ENCODE measurements at regions not wholly inside any gene's neighbourhood (a gene's known extent, or its start where the extent isn't known, plus 50 kb on each side); places are given as distances from the start of the nearest gene placed in this dataset.
"Not testable (repeated sequence)": the region's sequence is repeated elsewhere in the genome, so short reads cannot be mapped to it uniquely, and the experiment has no call there.

GRCh38 chr9:65454034-65454433 is 169.0 kb upstream of the FOXD4L5 start:
- not testable (repeated sequence) for DNase-seq (ENCODE audit: low read depth)

DNA sequence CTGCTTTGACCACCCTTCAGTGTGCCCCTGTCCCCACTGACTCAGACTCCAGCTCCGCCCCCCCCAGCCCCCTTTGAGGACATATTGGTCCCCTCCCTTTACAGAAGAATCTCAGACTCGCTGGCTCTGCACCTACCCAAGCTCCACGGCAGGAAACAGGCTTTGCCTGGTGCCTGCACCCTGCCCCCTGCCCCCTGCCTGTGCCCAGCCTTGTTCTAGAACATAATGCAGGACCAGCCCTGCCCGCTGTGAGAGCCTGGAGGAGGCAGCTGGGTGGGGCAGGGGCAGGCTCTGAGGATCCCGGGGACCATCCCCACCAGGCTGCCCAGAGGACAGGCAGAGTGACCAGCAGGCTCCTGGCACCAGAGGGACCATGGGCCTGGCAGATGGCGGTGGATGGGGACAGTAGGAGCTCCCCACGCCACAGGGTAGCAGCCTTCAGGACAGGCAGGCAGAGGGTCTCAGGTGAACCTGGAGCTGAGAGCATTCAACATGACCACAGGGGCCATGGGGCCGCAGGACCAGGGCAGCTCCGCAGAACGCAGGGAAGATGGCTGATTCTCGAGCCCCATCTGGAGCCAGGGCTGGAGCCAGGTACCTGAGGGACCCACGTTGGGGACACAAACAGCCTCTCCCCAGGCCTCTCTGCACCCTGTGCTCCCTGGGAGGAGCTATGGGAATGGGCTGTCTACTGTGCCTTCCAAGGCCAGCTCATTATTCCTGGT is 165.0 kb upstream of the FOXD4L5 start:
- DNase-seq (ENCODE audit: low read depth): not testable (repeated sequence)

- DNase-seq (ENCODE audit: low read depth): no peak
Measured at GRCh38 chr9:65449423-65449822, 164.4 kb upstream of the FOXD4L5 start.

- not testable (repeated sequence) for DNase-seq (ENCODE audit: low read depth)
Measured at GRCh38 chr9:65447146-65447545, 162.1 kb upstream of the FOXD4L5 start.

GRCh38 chr9:65445991-65446390 is 161.0 kb upstream of the FOXD4L5 start:
- DNase-seq (ENCODE audit: low read depth): not testable (repeated sequence)

GRCh38 chr9:65444943-65445342 is 159.9 kb upstream of the FOXD4L5 start:
- no peak for DNase-seq (ENCODE audit: low read depth)

DNA sequence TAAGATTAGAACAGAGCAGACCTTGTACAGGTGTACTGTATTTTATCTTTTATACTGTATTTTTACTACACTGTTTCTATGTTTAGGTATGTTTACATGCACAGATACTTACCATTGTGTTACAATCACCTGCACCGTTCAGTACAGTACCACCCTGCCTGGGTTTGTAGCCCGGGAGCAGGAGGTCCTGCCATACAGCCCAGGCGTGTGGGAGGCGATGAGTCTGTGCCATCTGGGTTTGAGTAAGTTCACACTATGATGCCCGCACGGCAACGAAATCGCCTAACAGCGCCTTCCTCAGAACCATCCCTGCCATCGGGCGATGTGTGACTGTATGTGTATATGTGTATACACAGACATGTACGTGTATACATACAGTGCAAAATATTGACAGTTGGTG is 157.1 kb upstream of the FOXD4L5 start:
- not testable (repeated sequence) for DNase-seq (ENCODE audit: low read depth)

DNA sequence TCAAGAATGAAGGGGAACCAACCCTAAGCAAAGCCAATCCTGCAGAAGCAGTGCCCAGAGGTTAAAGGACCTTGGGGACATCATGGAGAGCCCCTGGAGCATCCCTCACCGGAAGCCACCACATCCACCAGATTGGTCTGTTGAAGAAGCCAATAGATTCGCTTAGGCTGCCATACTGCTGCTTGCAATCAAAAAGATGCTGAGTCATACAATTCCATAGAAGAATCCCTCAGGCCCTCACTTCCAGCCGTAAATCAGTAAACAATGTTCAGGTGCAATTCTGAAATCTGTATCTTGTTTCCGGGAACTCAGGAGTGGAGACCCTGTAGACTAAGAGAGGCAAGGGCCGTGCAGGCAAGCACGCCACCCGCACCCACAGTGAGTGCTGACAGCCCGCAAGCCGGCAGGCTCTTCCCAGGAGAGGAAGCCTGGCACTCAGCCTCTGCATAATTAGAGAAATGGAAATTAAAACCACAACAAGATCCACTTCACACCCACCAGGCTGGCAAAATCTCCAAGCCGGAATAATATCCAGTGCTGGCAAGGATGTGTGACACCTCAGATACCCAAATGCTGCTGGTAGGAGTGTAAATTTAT is 156.4 kb upstream of the FOXD4L5 start:
- not testable (repeated sequence) for DNase-seq (ENCODE audit: low read depth)

DNA sequence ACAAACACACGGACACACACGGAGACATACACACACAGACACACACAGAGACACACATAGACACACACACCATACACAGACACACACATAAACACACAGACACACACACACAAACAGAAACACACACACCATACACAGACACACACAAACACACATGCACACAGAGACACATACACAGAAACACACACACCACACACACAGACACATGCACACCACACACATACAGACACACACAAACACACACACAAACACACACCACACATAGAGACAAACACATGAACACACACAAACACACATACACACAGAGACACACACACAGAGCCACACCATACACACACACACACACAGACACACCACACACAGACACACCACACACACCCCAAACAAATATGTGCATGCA is 152.7 kb upstream of the FOXD4L5 start:
- no peak for DNase-seq (ENCODE audit: low read depth)

DNA sequence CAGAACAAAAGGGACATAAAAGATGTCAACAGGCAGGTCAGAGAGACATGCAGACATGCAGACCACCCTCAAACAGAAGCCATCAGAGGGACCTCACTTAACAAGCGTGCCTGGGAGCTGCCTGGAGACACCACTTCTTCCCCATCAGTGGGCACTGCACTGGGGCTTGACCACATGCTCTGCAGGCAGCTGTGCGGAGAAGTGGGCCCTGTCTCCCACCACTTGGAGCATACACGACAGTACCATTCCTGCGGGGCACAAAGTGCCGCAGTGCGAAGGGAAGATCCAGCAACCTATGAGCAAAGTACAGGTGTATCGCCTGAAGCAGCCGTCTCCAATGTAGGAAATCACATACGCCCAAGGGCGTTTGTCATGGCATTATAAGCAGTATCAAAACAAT is 150.5 kb upstream of the FOXD4L5 start:
- no peak for DNase-seq (ENCODE audit: low read depth)

DNA sequence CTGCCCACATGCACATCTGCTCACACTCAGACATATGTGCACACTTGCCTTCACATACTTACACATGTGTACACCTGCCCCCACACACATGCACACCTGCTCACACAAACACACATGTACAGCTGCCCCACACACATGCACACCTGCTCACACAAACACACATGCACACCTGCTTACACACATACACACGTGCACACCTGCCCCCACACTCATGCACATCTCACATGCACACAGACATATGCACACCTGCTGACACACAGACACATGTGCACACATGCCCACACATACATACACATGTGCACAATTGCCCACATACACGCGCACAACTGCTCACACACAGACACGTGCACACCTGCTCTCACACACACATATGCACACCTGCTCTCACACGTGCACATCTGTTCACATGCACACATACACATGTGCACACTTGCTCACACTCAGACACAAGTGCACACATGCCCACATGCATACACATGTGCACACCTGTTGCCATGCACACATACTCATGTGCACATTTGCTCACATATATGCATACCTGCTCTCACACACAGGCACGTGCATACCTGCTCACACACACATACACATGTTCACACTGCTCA is 147.8 kb upstream of the FOXD4L5 start:
- no peak for DNase-seq (ENCODE audit: low read depth)

DNA sequence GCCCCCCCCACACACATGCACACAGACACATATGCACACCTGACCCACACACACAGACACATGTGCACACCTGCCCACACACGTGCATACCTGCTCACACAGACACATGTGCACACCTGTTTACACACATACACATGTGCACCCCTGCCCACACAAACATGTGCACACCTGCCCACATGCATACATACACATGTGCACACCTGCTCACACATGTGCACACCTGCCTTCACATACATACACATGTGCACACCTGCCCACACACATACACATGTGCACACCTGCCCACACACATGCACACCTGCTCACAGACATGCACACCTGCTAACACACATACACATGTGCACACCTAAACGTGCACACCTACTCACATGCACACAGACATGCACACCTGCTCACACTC is 147.0 kb upstream of the FOXD4L5 start:
- no peak for DNase-seq (ENCODE audit: low read depth)

DNA sequence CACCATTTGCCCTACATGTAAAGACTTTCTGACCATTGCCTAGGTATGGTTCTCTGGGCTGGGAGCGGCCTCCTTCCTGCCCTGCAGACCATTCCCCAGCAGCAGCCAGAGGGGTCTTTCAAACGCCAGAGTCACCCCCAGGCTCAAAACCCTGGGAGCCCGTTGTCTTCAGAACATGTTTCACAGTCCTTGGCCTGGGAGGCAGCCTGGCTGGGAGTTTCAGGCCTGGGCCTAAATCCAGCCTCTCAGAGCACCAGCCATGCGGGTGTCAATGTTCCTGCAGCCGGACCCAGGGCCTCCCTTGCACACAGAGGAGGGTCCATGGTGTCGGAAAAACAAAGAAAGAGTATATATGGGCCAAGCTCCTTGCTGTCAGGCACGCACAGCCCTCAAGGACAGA is 145.2 kb upstream of the FOXD4L5 start:
- DNase-seq (ENCODE audit: low read depth): no peak

DNA sequence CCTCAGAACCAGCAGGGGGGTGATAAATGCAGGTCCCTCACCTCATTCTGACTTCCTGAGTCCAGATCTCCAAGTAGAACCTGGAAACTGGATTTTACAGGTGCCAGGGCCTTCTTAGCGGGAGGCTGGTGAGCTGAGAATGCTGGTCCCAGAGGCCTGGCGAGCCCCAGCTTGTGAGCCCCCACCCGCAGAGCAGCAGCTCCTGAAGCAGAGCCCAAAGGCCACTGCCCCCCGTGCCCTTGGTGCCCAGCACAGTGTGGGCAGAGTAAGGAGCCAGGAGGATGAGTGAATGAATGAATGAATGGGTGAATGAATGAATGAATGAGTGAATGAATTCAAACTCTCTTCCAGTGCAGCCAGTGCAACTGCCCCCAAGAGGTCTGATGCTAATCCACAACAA is 142.4 kb upstream of the FOXD4L5 start:
- not testable (repeated sequence) for DNase-seq (ENCODE audit: low read depth)

GRCh38 chr9:65426813-65427212 is 141.8 kb upstream of the FOXD4L5 start:
- DNase-seq (ENCODE audit: low read depth): not testable (repeated sequence)

DNA sequence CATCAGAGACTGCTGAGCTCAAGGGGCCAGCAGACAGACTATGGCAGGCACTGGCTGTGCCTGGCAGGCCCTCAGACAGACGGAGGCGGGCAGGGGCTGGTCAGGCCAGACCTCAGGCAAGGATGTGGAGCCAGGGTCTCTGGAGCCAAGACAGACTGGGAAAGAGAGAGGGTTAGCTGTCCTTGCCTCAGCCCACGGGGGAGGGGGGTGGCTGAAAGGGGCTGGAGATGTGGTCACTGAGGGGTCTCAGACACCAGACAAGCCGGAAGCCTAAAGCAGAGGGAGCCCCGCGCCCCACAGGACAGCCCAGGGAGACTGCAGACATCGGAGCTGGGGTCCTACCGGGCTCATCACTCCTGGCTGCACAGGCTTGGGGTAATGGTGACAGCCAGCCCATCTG is 141.2 kb upstream of the FOXD4L5 start:
- DNase-seq (ENCODE audit: low read depth): no peak

DNA sequence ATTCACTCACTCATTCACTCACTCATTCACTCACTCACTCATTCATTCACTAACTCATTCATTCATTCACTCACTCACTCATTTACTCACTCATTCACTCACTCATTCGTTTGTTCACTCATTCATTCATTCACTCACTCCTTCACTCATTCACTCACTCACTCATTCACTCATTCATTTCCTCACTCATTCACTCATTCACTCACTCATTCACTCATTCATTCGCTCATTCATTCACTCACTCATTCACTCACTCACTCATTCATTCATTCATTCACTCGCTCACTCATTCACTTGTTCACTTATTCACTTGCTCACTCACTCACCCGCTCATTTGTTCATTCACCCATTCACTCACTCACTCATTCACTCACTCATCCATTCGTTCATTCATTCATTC is 140.2 kb upstream of the FOXD4L5 start:
- DNase-seq (ENCODE audit: low read depth): not testable (repeated sequence)

- not testable (repeated sequence) for DNase-seq (ENCODE audit: low read depth)
Measured at GRCh38 chr9:65424437-65424984, 139.5 kb upstream of the FOXD4L5 start.

DNA sequence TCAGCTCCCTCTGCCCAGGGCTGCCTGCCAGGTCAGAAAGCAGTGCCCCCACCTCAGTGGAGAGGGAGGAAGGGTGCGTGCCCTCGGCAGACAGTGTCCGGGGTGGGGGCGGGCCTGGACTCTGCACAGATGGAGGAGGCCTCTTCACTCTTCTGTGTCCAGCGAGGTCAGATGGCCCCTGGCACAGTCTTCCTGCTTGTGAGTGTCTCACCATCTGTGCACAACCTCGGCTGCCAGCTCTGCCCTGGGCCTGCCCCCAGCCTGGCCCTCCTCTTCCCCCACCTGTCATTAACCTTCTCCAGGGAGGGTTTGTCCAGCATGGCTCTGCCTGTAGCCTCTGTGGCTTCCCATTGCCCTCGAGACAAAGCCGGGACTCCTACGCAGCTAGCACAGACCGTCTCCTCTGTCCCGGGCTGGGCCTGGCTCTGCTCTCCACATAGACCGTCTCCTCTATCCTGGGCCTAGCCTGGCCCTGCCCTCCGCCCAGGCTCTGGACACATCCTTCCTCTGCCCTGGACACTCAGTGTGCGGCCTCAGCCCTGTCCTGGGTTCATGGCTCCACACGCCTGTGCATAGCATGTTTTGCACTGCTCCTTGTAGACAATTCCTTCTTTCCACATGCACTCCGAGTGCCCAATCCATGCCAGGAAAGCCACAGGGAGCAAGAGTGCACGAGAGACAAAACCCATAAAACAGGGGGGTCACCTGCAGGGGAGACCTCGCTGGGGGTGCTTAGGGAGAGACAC is 138.9 kb upstream of the FOXD4L5 start:
- DNase-seq (ENCODE audit: low read depth): not testable (repeated sequence)

GRCh38 chr9:65422966-65423690 is 138.1 kb upstream of the FOXD4L5 start:
- not testable (repeated sequence) for DNase-seq (ENCODE audit: low read depth)

GRCh38 chr9:65421486-65421885 is 136.5 kb upstream of the FOXD4L5 start:
- DNase-seq (ENCODE audit: low read depth): not testable (repeated sequence)

DNA sequence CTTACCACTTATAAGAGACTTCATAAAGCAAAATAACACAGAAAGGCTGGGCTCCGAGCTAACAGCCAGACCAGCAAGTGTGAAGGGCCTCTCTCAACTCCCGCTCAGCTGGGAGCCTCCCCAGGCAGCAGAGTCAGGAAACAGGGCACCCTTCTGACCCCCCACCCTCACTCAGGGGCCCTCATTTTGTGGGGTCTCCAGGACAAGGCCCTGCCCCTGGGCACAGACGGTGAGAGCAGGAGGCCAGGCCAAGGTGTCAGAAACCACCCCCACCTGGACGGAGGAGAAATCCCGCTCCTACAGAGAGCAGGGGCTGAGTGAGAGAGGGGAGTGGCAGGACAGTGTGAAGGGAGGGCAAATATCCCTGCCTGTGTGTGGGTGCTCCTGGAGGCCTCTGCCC is 135.8 kb upstream of the FOXD4L5 start:
- DNase-seq (ENCODE audit: low read depth): no peak

Measured in stimulated activated CD8-positive, alpha-beta memory T cell treated with anti-CD3 and anti-CD28 coated beads, Interleukin-12 subunit alpha, Interleukin-12 subunit beta, amount 100 ng/mL, for 1 hour (primary cell).